Caco-2 (cell line): ENCODE measurements at regions not wholly inside any gene's neighbourhood (a gene's known extent, or its start where the extent isn't known, plus 50 kb on each side); places are given as distances from the start of the nearest gene placed in this dataset.

ENCODE experiments used
- BruUV-seq: library from RNA; stranded (reverse); fragments of 400-500 nt; replicated peaks from 2 replicates; lab custom pipeline; 2021; lab: Mats Ljungman, UMichigan
- CTCF ChIA-PET: fragments of 300-600 bp; sonication (Branson Sonifier 250); formaldehyde crosslinking; loops from one replicate; lab custom pipeline; 2022; ENCODE audit warnings: antibody characterized with exemption; lab: Charles Lee
- POLR2A ChIA-PET: fragments of 300-600 bp; sonication (Branson Sonifier 250); formaldehyde crosslinking; loops from one replicate; lab custom pipeline; 2022; ENCODE audit warnings: antibody characterized with exemption; lab: Charles Lee
- DNase-seq, 2 experiments: peaks; one replicate each; pipeline versions ENCODE4 v3.0.0 to v3.0.0-alpha.2; 2020 to 2022
- H3K27me3 ChIP-seq: replicated peaks from 2 replicates; pipeline ENCODE4 v1.6.0; 2011; ENCODE audit warnings: low read length; ENCODE audit not compliant: control insufficient read depth, insufficient read depth
- H3K36me3 ChIP-seq: 2 replicates; pipeline ENCODE4 v1.5.1; 2011; ENCODE audit warnings: low read length; ENCODE audit not compliant: control insufficient read depth, insufficient read depth
- H3K4me1 ChIP-seq: fragments of 250-450 bp; sonication (Bioruptor Pico); 2 replicates; pipeline ENCODE4 v1.5.1; 2020; ENCODE audit warnings: mild to moderate bottlenecking
- H3K4me3 ChIP-seq: 2 replicates; pipeline ENCODE4 v1.5.1; 2011; ENCODE audit warnings: low read depth, mild to moderate bottlenecking, control low read depth, low read length
- H3K9me3 ChIP-seq: fragments of 250-450 bp; sonication (Bioruptor Pico); 2 replicates; pipeline ENCODE4 v1.5.1; 2020; ENCODE audit warnings: mild to moderate bottlenecking, moderate library complexity
- H3K27ac Mint-ChIP-seq: one replicate; pipeline ENCODE4 v1.8.0; 2022; ENCODE audit warnings: mixed read lengths; ENCODE audit not compliant: unreplicated experiment
- H3K27me3 Mint-ChIP-seq: one replicate; pipeline ENCODE4 v1.8.0; 2022; ENCODE audit warnings: mixed read lengths; ENCODE audit not compliant: insufficient read depth, unreplicated experiment
- H3K36me3 Mint-ChIP-seq: one replicate; pipeline ENCODE4 v1.8.0; 2022; ENCODE audit warnings: mild to moderate bottlenecking, mixed read lengths; ENCODE audit not compliant: insufficient read depth, unreplicated experiment
- H3K4me1 Mint-ChIP-seq: one replicate; pipeline ENCODE4 v1.8.0; 2022; ENCODE audit warnings: low read depth, mixed read lengths; ENCODE audit not compliant: unreplicated experiment
- H3K4me3 Mint-ChIP-seq: one replicate; pipeline ENCODE4 v1.8.0; 2022; ENCODE audit warnings: mild to moderate bottlenecking, moderate library complexity, mixed read lengths; ENCODE audit not compliant: unreplicated experiment
- H3K9me3 Mint-ChIP-seq: one replicate; pipeline ENCODE4 v1.8.0; 2022; ENCODE audit warnings: mixed read lengths; ENCODE audit not compliant: unreplicated experiment
- intact Hi-C: fragments of 100-400 bp; cut with micrococcal nuclease; formaldehyde crosslinking; loops from one replicate; pipeline ENCODE4 v1.10.0; 2022; ENCODE audit not compliant: unreplicated experiment
- TF ChIP-seq, protein P1 (sequence below), 2 experiments: fragments of 200-600 bp in 1 of 2; IDR thresholded peaks; 1 replicate in 1 of 2; 2 replicates in 1 of 2; pipeline versions ENCODE4 v1.5.1 to v1.8.0; 2011 to 2022; ENCODE audit warnings: antibody characterized with exemption in 1 of 2, control low read depth in 1 of 2, inconsistent platforms in 1 of 2, low read depth in 1 of 2, low read length in 1 of 2, mild to moderate bottlenecking in 1 of 2, moderate library complexity in 1 of 2; ENCODE audit not compliant: insufficient read depth in 1 of 2, severe bottlenecking in 1 of 2, unreplicated experiment in 1 of 2

- Histone ChIP-seq H3K4me1 (peaks cover 6% of the 10 kb centered on the region; the same call in 1 of the 2 replicates), H3K27me3 (no peaks in the 10 kb centered on the region), H3K9me3 (peaks cover 4% of the 10 kb centered on the region; the same call in 1 of the 2 replicates), H3K4me3 (no peak overlapping the region), H3K36me3 (no peaks in the 10 kb centered on the region)
- TF ChIP-seq, protein P1, sequence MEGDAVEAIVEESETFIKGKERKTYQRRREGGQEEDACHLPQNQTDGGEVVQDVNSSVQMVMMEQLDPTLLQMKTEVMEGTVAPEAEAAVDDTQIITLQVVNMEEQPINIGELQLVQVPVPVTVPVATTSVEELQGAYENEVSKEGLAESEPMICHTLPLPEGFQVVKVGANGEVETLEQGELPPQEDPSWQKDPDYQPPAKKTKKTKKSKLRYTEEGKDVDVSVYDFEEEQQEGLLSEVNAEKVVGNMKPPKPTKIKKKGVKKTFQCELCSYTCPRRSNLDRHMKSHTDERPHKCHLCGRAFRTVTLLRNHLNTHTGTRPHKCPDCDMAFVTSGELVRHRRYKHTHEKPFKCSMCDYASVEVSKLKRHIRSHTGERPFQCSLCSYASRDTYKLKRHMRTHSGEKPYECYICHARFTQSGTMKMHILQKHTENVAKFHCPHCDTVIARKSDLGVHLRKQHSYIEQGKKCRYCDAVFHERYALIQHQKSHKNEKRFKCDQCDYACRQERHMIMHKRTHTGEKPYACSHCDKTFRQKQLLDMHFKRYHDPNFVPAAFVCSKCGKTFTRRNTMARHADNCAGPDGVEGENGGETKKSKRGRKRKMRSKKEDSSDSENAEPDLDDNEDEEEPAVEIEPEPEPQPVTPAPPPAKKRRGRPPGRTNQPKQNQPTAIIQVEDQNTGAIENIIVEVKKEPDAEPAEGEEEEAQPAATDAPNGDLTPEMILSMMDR (IDR thresholded peaks at IDR 0.05; ENCODE audit: insufficient read depth in 1 of 2, low read depth in 1 of 2, low read length in 1 of 2, severe bottlenecking in 1 of 2, unreplicated experiment in 1 of 2), result no peak
- POLR2A ChIA-PET, result no interaction called here
- Mint-ChIP-seq H3K27me3 (peaks cover 3% of the 10 kb centered on the region), H3K4me1 (no peaks in the 10 kb centered on the region), H3K9me3 (peaks cover 6% of the 10 kb centered on the region), H3K4me3 (no peak overlapping the region), H3K36me3 (no peaks in the 10 kb centered on the region), H3K27ac (no peak overlapping the region)
- CTCF ChIA-PET, result no interaction called here
- DNase-seq, result no peak
- intact Hi-C loops, result no loop called here
- BruUV-seq, result no TSS peak
Observed at GRCh38 chr2:106658616-106659015, 171.5 kb downstream of the CD8B2 start.

GRCh38 chr2:106664669-106665068 is 177.5 kb downstream of the CD8B2 start:
- ChIA-PET CTCF (no interaction called here), POLR2A (no interaction called here)
- DNase-seq, result no peak
- no TSS peak for BruUV-seq
- H3K36me3 ChIP-seq, result no peaks in the 10 kb centered on the region
- H3K4me1 ChIP-seq, result no peaks in the 10 kb centered on the region
- intact Hi-C loops, result no loop called here
- no peaks in the 10 kb centered on the region for H3K36me3 Mint-ChIP-seq
- H3K9me3 Mint-ChIP-seq, result peaks cover 33% of the 10 kb centered on the region
- no peaks in the 10 kb centered on the region for H3K4me1 Mint-ChIP-seq
- H3K9me3 ChIP-seq, result peaks cover 2% of the 10 kb centered on the region; the same call in 1 of the 2 replicates
- H3K27ac Mint-ChIP-seq, result no peak overlapping the region
- TF ChIP-seq, protein P1 (IDR thresholded peaks at IDR 0.05; ENCODE audit: insufficient read depth in 1 of 2, low read depth in 1 of 2, low read length in 1 of 2, severe bottlenecking in 1 of 2, unreplicated experiment in 1 of 2), result no peak
- H3K27me3 ChIP-seq, result no peaks in the 10 kb centered on the region
- H3K4me3 Mint-ChIP-seq, result no peak overlapping the region
- H3K4me3 ChIP-seq, result no peak overlapping the region
- H3K27me3 Mint-ChIP-seq, result peaks cover 2% of the 10 kb centered on the region

DNA sequence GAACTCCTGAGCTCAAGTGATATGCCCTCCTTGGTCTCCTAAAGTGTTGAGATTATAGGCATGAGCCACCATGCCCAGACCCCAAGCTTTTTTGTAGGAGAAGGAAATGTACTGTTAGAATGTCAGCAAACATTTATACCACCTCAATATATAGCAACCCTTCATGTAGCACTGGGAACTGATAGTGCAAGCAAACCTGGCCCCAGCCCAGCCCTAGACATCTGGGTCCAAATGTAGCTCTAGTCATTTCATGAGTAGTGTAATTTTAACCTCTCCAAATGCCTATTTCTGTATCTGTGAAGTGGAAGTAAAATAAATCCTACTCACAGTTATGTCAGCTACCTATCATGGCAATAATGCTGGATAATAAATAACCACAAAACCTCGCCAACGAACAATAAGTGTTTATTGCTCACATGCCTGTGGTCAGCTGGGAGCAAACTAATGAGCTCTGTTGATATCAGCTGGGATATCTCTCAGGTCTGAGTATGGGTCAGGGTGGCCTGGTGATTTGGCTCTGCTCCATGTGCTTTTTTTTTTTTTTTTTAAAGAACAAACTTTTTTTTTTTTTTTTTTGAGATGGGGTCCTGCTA is 180.4 kb downstream of the CD8B2 start:
- intact Hi-C loops, result no loop called here
- no TSS peak for BruUV-seq
- ChIA-PET CTCF (no interaction called here), POLR2A (no interaction called here)
- TF ChIP-seq, protein P1 (IDR thresholded peaks at IDR 0.05; ENCODE audit: insufficient read depth in 1 of 2, low read depth in 1 of 2, low read length in 1 of 2, severe bottlenecking in 1 of 2, unreplicated experiment in 1 of 2), result no peak
- Mint-ChIP-seq H3K4me1 (no peaks in the 10 kb centered on the region), H3K36me3 (no peaks in the 10 kb centered on the region), H3K27me3 (peaks cover 2% of the 10 kb centered on the region), H3K4me3 (no peak overlapping the region), H3K27ac (no peak overlapping the region), H3K9me3 (peaks cover 50% of the 10 kb centered on the region)
- Histone ChIP-seq H3K4me1 (no peaks in the 10 kb centered on the region), H3K36me3 (no peaks in the 10 kb centered on the region), H3K9me3 (peaks cover 2% of the 10 kb centered on the region; the same call in 1 of the 2 replicates), H3K27me3 (no peaks in the 10 kb centered on the region), H3K4me3 (no peak overlapping the region)
- no peak for DNase-seq
